Activated CD8-positive, alpha-beta memory T cell treated with anti-CD3 and anti-CD28 coated beads, Interleukin-2, amount 50 U/mL, for 1 hour (primary cell): ENCODE measurements at regions not wholly inside any gene's neighbourhood (a gene's known extent, or its start where the extent isn't known, plus 50 kb on each side); places are given as distances from the start of the nearest gene placed in this dataset.
"Not testable (repeated sequence)": the region's sequence is repeated elsewhere in the genome, so short reads cannot be mapped to it uniquely, and the experiment has no call there.

Source experiments
- DNase-seq: peaks from one replicate; pipeline ENCODE4 v3.0.0-alpha.2; 2020; ENCODE audit errors: extremely low read depth

GRCh38 chr4:164591666-164592065 lies 162.3 kb upstream of the SMIM31 start:
- DNase-seq: no peak

GRCh38 chr4:164595751-164596150 lies 158.2 kb upstream of the SMIM31 start:
- no peak for DNase-seq

- no peak for DNase-seq
Observed at GRCh38 chr4:164596318-164596878, 157.5 kb upstream of the SMIM31 start.

GRCh38 chr4:164596927-164597326 lies 157.0 kb upstream of the SMIM31 start:
- DNase-seq: no peak

- DNase-seq: no peak
Observed at GRCh38 chr4:164601653-164602052, 152.3 kb upstream of the SMIM31 start.

- not testable (repeated sequence) for DNase-seq
Observed at GRCh38 chr4:164605791-164606190, 148.1 kb upstream of the SMIM31 start.

- no peak for DNase-seq
Observed at GRCh38 chr4:164606478-164606877, 147.5 kb upstream of the SMIM31 start.

- no peak for DNase-seq
Observed at GRCh38 chr4:164613256-164613655, 140.7 kb upstream of the SMIM31 start.

GRCh38 chr4:164613792-164614191 lies 140.1 kb upstream of the SMIM31 start:
- no peak for DNase-seq

GRCh38 chr4:164614329-164614728 lies 139.6 kb upstream of the SMIM31 start:
- no peak for DNase-seq

- DNase-seq: no peak
Observed at GRCh38 chr4:164614999-164615398, 138.9 kb upstream of the SMIM31 start.

- no peak for DNase-seq
Observed at GRCh38 chr4:164615964-164616363, 138.0 kb upstream of the SMIM31 start.

- no peak for DNase-seq
Observed at GRCh38 chr4:164616961-164617360, 137.0 kb upstream of the SMIM31 start.

- no peak for DNase-seq
Observed at GRCh38 chr4:164617426-164617825, 136.5 kb upstream of the SMIM31 start.

- no peak for DNase-seq
Observed at GRCh38 chr4:164617911-164618310, 136.0 kb upstream of the SMIM31 start.

- DNase-seq: no peak
Observed at GRCh38 chr4:164621886-164622521, 131.9 kb upstream of the SMIM31 start.

GRCh38 chr4:164623099-164623498 lies 130.8 kb upstream of the SMIM31 start:
- DNase-seq: no peak

GRCh38 chr4:164639001-164639400 lies 114.9 kb upstream of the SMIM31 start:
- no peak for DNase-seq

GRCh38 chr4:164648151-164648848 lies 105.6 kb upstream of the SMIM31 start:
- no peak for DNase-seq

GRCh38 chr4:164648849-164649212 lies 105.1 kb upstream of the SMIM31 start:
- DNase-seq: no peak

- no peak for DNase-seq
Observed at GRCh38 chr4:164659765-164660164, 94.2 kb upstream of the SMIM31 start.

- DNase-seq: not testable (repeated sequence)
Observed at GRCh38 chr4:164676152-164676551, 77.8 kb upstream of the SMIM31 start.

GRCh38 chr4:164683040-164683439 lies 70.9 kb upstream of the SMIM31 start:
- DNase-seq: no peak
